ENCODE measurements at regions not wholly inside any gene's neighbourhood (a gene's known extent, or its start where the extent isn't known, plus 50 kb on each side); places are given as distances from the start of the nearest gene placed in this dataset.

DNA sequence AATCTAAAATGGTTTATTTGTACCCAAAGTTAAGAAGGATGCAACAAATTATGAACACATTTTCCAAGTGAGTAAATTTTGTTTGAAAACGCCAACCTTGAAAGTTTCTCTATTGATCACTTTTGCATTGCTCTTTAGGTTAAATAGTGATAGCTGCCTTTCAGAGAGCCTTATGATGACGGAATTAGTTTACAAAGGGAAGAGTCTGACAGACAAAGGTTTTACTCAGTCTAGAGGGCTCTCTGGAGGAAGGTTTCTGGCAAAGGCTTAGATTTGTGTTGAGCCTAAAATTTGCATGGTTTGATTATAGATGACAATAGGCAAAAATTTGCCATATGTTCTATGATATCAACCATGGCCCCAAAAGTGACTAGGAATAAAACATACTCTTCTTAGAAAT lies 95.9 kb upstream of the RUNX1 start:
- TF ChIP-seq ZNF623 (tag by site-specific recombination; IDR thresholded peaks at IDR 0.05) (no peak), ZIC2 (tag by site-specific recombination; IDR thresholded peaks at IDR 0.05) (no peak), ZNF571 (tag by site-specific recombination; IDR thresholded peaks at IDR 0.05) (no peak), FEZF1 (tag by site-specific recombination; IDR thresholded peaks at IDR 0.05) (no peak), ZNF19 (tag by site-specific recombination; IDR thresholded peaks at IDR 0.05; ENCODE audit: low read depth) (no peak), SETDB1 (IDR thresholded peaks at IDR 0.05; ENCODE audit: insufficient read length, low read length) (no peak), TRIM28 (IDR thresholded peaks at IDR 0.05; ENCODE audit: borderline replicate concordance, low read length) (no peak), ZNF266 (tag by site-specific recombination; IDR thresholded peaks at IDR 0.05; ENCODE audit: low read depth) (no peak), ZBTB8A (tag by site-specific recombination; IDR thresholded peaks at IDR 0.05) (no peak), ZNF324 (tag by site-specific recombination; IDR thresholded peaks at IDR 0.05) (no peak), ZSCAN16 (tag by site-specific recombination; IDR thresholded peaks at IDR 0.05) (no peak), ZNF157 (tag by site-specific recombination; IDR thresholded peaks at IDR 0.05) (no peak), TCF7L2 (IDR thresholded peaks at IDR 0.05; ENCODE audit: borderline replicate concordance, low read depth, low read length) (no peak), ZNF302 (tag by site-specific recombination; IDR thresholded peaks at IDR 0.05; ENCODE audit: low read depth) (no peak), ZNF560 (tag by site-specific recombination; IDR thresholded peaks at IDR 0.05; ENCODE audit: borderline replicate concordance) (no peak)
- TF ChIP-seq, protein P1, sequence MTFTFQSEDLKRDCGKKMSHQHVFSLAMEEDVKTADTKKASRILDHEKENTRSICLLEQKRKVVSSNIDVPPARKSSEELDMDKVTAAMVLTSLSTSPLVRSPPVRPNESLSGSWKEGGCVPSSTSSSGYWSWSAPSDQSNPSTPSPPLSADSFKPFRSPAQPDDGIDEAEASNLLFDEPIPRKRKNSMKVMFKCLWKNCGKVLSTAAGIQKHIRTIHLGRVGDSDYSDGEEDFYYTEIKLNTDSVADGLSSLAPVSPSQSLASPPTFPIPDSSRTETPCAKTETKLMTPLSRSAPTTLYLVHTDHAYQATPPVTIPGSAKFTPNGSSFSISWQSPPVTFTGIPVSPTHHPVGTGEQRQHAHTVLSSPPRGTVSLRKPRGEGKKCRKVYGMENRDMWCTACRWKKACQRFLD (tag by site-specific recombination; IDR thresholded peaks at IDR 0.05) = no peak
- TF ChIP-seq, protein P2, sequence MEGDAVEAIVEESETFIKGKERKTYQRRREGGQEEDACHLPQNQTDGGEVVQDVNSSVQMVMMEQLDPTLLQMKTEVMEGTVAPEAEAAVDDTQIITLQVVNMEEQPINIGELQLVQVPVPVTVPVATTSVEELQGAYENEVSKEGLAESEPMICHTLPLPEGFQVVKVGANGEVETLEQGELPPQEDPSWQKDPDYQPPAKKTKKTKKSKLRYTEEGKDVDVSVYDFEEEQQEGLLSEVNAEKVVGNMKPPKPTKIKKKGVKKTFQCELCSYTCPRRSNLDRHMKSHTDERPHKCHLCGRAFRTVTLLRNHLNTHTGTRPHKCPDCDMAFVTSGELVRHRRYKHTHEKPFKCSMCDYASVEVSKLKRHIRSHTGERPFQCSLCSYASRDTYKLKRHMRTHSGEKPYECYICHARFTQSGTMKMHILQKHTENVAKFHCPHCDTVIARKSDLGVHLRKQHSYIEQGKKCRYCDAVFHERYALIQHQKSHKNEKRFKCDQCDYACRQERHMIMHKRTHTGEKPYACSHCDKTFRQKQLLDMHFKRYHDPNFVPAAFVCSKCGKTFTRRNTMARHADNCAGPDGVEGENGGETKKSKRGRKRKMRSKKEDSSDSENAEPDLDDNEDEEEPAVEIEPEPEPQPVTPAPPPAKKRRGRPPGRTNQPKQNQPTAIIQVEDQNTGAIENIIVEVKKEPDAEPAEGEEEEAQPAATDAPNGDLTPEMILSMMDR (tag by site-specific recombination; IDR thresholded peaks at IDR 0.05) = no peak
- TF ChIP-seq, protein P3, sequence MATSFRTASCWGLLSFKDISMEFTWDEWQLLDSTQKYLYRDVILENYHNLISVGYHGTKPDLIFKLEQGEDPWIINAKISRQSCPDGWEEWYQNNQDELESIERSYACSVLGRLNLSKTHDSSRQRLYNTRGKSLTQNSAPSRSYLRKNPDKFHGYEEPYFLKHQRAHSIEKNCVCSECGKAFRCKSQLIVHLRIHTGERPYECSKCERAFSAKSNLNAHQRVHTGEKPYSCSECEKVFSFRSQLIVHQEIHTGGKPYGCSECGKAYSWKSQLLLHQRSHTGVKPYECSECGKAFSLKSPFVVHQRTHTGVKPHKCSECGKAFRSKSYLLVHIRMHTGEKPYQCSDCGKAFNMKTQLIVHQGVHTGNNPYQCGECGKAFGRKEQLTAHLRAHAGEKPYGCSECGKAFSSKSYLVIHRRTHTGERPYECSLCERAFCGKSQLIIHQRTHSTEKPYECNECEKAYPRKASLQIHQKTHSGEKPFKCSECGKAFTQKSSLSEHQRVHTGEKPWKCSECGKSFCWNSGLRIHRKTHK (tag by site-specific recombination; IDR thresholded peaks at IDR 0.05) = no peak
- TF ChIP-seq, protein P4, sequence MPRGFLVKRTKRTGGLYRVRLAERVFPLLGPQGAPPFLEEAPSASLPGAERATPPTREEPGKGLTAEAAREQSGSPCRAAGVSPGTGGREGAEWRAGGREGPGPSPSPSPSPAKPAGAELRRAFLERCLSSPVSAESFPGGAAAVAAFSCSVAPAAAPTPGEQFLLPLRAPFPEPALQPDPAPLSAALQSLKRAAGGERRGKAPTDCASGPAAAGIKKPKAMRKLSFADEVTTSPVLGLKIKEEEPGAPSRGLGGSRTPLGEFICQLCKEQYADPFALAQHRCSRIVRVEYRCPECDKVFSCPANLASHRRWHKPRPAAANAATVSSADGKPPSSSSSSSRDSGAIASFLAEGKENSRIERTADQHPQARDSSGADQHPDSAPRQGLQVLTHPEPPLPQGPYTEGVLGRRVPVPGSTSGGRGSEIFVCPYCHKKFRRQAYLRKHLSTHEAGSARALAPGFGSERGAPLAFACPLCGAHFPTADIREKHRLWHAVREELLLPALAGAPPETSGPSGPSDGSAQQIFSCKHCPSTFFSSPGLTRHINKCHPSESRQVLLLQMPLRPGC (tag by site-specific recombination; IDR thresholded peaks at IDR 0.05) = no peak
- no peak overlapping the region for H3K27ac ChIP-seq (ENCODE audit: extremely low read depth, low read depth, low read length)
- CTCF ChIA-PET = no interaction called here
- no peaks in the 10 kb centered on the region for H3K9me3 ChIP-seq (ENCODE audit: control insufficient read depth, insufficient read depth, low read depth, low read length)
- no peaks in the 10 kb centered on the region for H3K4me1 ChIP-seq (ENCODE audit: control insufficient read depth, insufficient read depth, low read length)
- H3K4me3 ChIP-seq (ENCODE audit: low read depth, low read length) = no peak overlapping the region
- POLR2A ChIA-PET = no interaction called here
- H3K36me3 ChIP-seq (ENCODE audit: control insufficient read depth in 2 of 2, insufficient read depth in 1 of 2, low read length in 2 of 2) = no peaks in the 10 kb centered on the region

DNA sequence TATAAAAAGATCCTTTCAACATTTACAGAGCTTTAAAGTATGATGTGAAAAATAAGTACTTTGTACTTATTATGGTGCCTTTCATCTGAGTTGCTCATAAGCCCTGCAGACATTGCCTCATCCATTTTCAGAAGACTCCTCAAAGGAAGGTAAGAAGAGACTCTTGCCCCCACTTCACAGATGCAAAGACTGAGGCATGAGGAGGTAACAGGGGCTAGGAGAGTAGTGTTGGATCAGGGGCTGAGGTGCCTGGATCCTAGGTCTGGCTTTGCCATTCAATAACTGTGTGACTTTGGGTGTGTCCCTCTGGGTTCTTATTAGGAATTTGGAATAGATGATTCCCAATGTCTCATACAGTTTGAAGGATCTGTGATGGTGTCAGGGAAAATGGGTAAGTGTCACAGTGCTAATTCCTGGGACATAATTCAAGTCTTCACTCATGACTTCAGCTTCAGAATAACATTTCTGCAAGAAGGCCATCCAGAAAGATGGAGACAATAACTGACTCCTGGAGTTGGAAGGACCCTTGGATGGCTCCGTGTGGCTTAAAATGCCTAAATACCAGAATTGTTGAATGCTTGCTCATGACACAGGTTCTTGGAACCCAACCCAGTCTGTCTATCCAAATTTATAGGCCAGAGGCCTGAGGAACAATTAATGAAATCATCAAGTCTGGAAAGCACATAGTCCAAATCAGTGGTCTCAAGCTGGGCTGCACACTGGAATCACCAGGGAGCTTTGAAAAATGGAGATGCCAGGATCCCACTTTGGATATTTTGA lies 93.1 kb upstream of the RUNX1 start:
- Histone ChIP-seq H3K4me1 (ENCODE audit: control insufficient read depth, insufficient read depth, low read length) (no peaks in the 10 kb centered on the region), H3K9me3 (ENCODE audit: control insufficient read depth, insufficient read depth, low read depth, low read length) (no peaks in the 10 kb centered on the region), H3K36me3 (ENCODE audit: control insufficient read depth in 2 of 2, insufficient read depth in 1 of 2, low read length in 2 of 2) (no peaks in the 10 kb centered on the region), H3K27ac (ENCODE audit: extremely low read depth, low read depth, low read length) (no peak overlapping the region), H3K4me3 (ENCODE audit: low read depth, low read length) (no peak overlapping the region)
- ChIA-PET CTCF (interaction anchor here (1.1 kb wide), 1 partner anchor 114 kb away, joined by 5 read pairs; no protein-coding TSS in a partner anchor), POLR2A (no interaction called here)
- TF ChIP-seq KLF8 (tag by site-specific recombination; IDR thresholded peaks at IDR 0.05) (no peak), REPIN1 (tag by site-specific recombination; IDR thresholded peaks at IDR 0.05; ENCODE audit: low read depth) (no peak), ZNF664 (tag by site-specific recombination; IDR thresholded peaks at IDR 0.05) (no peak), ZBTB1 (tag by site-specific recombination; IDR thresholded peaks at IDR 0.05) (no peak), ZNF529 (tag by site-specific recombination; IDR thresholded peaks at IDR 0.05; ENCODE audit: insufficient replicate concordance) (no peak), ZFP37 (tag by site-specific recombination; IDR thresholded peaks at IDR 0.05) (no peak), ZNF174 (tag by site-specific recombination; IDR thresholded peaks at IDR 0.05) (no peak), ZBTB17 (tag by site-specific recombination; IDR thresholded peaks at IDR 0.05) (no peak), ZNF830 (tag by site-specific recombination; IDR thresholded peaks at IDR 0.05; ENCODE audit: low read depth) (no peak), ZNF324 (tag by site-specific recombination; IDR thresholded peaks at IDR 0.05) (no peak), ZNF585B (tag by site-specific recombination; IDR thresholded peaks at IDR 0.05) (no peak), KLF9 (tag by site-specific recombination; IDR thresholded peaks at IDR 0.05; ENCODE audit: low read depth) (no peak)

All from HEK293 (cell line).